Hepatocyte (in vitro differentiated cells): ENCODE measurements at regions not wholly inside any gene's neighbourhood (a gene's known extent, or its start where the extent isn't known, plus 50 kb on each side); places are given as distances from the start of the nearest gene placed in this dataset.

Source experiments
- EZH2phosphoT487 ChIP-seq: fragments of 200-600 bp; sonication (generic); IDR thresholded peaks from one replicate; pipeline ENCODE4 v1.6.1; 2018; ENCODE audit warnings: antibody characterized with exemption, mild to moderate bottlenecking, low read depth, moderate library complexity; ENCODE audit not compliant: unreplicated experiment, severe bottlenecking
- TF ChIP-seq, protein P1 (sequence below): fragments of 200-600 bp; sonication (generic); IDR thresholded peaks from 2 replicates; pipeline ENCODE4 v1.5.1; 2016; ENCODE audit warnings: antibody characterized with exemption, mild to moderate bottlenecking; ENCODE audit not compliant: poor library complexity

DNA sequence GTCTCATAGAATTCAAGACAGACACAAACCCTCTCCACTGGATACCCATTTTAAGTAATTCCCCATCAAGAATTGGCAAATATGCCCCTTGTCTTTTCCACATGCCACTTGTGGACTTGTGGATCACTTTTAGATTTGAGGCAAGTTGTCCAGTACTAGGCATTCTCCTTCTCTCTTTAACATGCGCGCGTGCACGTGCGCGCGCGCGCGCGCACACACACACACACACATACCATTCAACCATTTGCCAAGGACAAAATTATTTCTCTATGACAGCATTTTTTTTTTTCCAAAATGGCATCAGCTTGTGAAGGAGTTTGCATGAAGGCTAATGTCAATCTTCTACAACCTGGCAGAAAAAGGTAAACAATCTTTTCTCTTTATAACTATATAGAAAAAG is 1325.7 kb upstream of the IGFBP7 start:
- TF ChIP-seq, protein P1, sequence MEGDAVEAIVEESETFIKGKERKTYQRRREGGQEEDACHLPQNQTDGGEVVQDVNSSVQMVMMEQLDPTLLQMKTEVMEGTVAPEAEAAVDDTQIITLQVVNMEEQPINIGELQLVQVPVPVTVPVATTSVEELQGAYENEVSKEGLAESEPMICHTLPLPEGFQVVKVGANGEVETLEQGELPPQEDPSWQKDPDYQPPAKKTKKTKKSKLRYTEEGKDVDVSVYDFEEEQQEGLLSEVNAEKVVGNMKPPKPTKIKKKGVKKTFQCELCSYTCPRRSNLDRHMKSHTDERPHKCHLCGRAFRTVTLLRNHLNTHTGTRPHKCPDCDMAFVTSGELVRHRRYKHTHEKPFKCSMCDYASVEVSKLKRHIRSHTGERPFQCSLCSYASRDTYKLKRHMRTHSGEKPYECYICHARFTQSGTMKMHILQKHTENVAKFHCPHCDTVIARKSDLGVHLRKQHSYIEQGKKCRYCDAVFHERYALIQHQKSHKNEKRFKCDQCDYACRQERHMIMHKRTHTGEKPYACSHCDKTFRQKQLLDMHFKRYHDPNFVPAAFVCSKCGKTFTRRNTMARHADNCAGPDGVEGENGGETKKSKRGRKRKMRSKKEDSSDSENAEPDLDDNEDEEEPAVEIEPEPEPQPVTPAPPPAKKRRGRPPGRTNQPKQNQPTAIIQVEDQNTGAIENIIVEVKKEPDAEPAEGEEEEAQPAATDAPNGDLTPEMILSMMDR = no peak
- TF ChIP-seq EZH2phosphoT487 = no peak
